ENCODE measurements at regions not wholly inside any gene's neighbourhood (a gene's known extent, or its start where the extent isn't known, plus 50 kb on each side); places are given as distances from the start of the nearest gene placed in this dataset.

DNA sequence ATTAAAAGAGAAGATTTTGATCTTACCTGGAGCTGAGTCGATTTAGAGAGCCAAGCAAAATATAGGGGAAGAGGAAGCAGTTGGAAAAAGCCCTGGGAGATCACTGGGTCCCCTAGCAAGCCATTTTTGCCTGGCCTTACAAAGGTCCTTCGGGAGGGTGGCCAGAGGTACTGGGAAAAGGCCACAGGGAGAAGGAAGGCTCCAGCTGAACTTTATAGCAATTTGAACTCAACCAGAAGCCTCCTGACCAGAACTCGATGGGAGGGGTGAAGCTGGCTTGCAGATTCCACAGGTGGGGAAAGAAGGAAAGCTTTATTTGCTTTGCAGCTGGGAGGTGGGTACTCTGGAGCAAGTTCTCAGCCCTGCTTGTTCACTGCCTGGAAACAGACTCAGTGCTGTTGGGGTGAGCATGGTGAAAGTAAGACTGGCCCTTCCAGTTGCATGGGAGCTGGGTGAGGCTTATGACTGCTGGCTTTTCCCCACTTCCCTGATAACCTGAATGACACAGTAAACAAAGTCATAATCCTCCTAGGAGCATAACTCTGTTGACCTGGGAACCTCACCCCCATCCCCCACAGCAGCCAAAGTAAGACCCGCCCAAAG, 855.8 kb downstream of the FSCB start:
- ChIA-PET POLR2A (no interaction called here), CTCF (interaction anchor here (0.7 kb wide), 1 partner anchor 110 kb away, joined by 5 read pairs; no protein-coding TSS in a partner anchor)
- TF ChIP-seq ZNF76 (tag by site-specific recombination; IDR thresholded peaks at IDR 0.05; ENCODE audit: borderline replicate concordance, low read depth) (no peak), ZNF548 (tag by site-specific recombination; IDR thresholded peaks at IDR 0.05) (no peak), ZNF791 (tag by site-specific recombination; IDR thresholded peaks at IDR 0.05) (no peak), ZNF777 (tag by site-specific recombination; IDR thresholded peaks at IDR 0.05; ENCODE audit: borderline replicate concordance) (no peak), KLF10 (tag by site-specific recombination; IDR thresholded peaks at IDR 0.05) (no peak), ZNF629 (tag by site-specific recombination; IDR thresholded peaks at IDR 0.05) (no peak), ZNF10 (tag by site-specific recombination; IDR thresholded peaks at IDR 0.05) (no peak), AEBP2 (tag by site-specific recombination; IDR thresholded peaks at IDR 0.05; ENCODE audit: borderline replicate concordance) (no peak), ZNF341 (tag by site-specific recombination; IDR thresholded peaks at IDR 0.05; ENCODE audit: low read depth) (no peak), ZNF18 (tag by site-specific recombination; IDR thresholded peaks at IDR 0.05) (no peak), ZNF169 (tag by site-specific recombination; IDR thresholded peaks at IDR 0.05) (no peak), SETDB1 (IDR thresholded peaks at IDR 0.05; ENCODE audit: insufficient read length, low read length) (no peak), ZNF560 (tag by site-specific recombination; IDR thresholded peaks at IDR 0.05; ENCODE audit: borderline replicate concordance) (no peak), ZSCAN23 (tag by site-specific recombination; IDR thresholded peaks at IDR 0.05) (no peak), ZFHX2 (tag by site-specific recombination; conservative IDR thresholded peaks at IDR 0.05) (no peak), ZNF16 (tag by site-specific recombination; IDR thresholded peaks at IDR 0.05; ENCODE audit: low read depth) (no peak)
- TF ChIP-seq, protein P1, sequence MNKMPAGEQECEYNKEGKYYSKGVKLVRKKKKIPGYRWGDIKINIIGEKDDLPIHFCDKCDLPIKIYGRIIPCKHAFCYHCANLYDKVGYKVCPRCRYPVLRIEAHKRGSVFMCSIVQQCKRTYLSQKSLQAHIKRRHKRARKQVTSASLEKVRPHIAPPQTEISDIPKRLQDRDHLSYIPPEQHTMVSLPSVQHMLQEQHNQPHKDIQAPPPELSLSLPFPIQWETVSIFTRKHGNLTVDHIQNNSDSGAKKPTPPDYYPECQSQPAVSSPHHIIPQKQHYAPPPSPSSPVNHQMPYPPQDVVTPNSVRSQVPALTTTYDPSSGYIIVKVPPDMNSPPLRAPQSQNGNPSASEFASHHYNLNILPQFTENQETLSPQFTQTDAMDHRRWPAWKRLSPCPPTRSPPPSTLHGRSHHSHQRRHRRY (tag by site-specific recombination; IDR thresholded peaks at IDR 0.05), result no peak
- TF ChIP-seq, protein P2, sequence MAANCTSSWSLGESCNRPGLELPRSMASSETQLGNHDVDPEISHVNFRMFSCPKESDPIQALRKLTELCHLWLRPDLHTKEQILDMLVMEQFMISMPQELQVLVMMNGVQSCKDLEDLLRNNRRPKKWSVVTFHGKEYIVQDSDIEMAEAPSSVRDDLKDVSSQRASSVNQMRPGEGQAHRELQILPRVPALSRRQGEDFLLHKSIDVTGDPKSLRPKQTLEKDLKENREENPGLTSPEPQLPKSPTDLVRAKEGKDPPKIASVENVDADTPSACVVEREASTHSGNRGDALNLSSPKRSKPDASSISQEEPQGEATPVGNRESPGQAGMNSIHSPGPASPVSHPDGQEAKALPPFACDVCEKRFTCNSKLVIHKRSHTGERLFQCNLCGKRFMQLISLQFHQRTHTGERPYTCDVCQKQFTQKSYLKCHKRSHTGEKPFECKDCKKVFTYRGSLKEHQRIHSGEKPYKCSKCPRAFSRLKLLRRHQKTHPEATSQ (tag by site-specific recombination; IDR thresholded peaks at IDR 0.05), result no peak
- TF ChIP-seq, protein P3, sequence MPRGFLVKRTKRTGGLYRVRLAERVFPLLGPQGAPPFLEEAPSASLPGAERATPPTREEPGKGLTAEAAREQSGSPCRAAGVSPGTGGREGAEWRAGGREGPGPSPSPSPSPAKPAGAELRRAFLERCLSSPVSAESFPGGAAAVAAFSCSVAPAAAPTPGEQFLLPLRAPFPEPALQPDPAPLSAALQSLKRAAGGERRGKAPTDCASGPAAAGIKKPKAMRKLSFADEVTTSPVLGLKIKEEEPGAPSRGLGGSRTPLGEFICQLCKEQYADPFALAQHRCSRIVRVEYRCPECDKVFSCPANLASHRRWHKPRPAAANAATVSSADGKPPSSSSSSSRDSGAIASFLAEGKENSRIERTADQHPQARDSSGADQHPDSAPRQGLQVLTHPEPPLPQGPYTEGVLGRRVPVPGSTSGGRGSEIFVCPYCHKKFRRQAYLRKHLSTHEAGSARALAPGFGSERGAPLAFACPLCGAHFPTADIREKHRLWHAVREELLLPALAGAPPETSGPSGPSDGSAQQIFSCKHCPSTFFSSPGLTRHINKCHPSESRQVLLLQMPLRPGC (tag by site-specific recombination; IDR thresholded peaks at IDR 0.05), result no peak
- Histone ChIP-seq H3K9me3 (ENCODE audit: control insufficient read depth, insufficient read depth, low read depth, low read length) (no peaks in the 10 kb centered on the region), H3K4me3 (ENCODE audit: low read depth, low read length) (no peak overlapping the region), H3K36me3 (ENCODE audit: control insufficient read depth in 2 of 2, insufficient read depth in 1 of 2, low read length in 2 of 2) (no peaks in the 10 kb centered on the region), H3K4me1 (ENCODE audit: control insufficient read depth, insufficient read depth, low read length) (no peaks in the 10 kb centered on the region), H3K27ac (ENCODE audit: extremely low read depth, low read depth, low read length) (no peak overlapping the region)

All from HEK293 (cell line).